Liver (tissue), 3 donors: ENCODE measurements at regions not wholly inside any gene's neighbourhood (a gene's known extent, or its start where the extent isn't known, plus 50 kb on each side); places are given as distances from the start of the nearest gene placed in this dataset.

Source experiments
- CTCF ChIP-seq: fragments of 150-350 bp; IDR thresholded peaks from 2 replicates; pipeline ENCODE4 v1.5.1; 2017; ENCODE audit warnings: improper control_type of control experiment, low read depth, low read length; ENCODE audit not compliant: missing input control
- JUND ChIP-seq, 2 donors: IDR thresholded peaks; 2 replicates each; pipeline ENCODE4 v1.6.1; 2016; ENCODE audit warnings: antibody characterized with exemption in 2 of 2
- MAX ChIP-seq: IDR thresholded peaks from 2 replicates; pipeline ENCODE4 v1.6.1; 2016; ENCODE audit warnings: antibody characterized with exemption
- RAD21 ChIP-seq, 2 donors: IDR thresholded peaks; 2 replicates each; pipeline ENCODE4 v1.6.1; 2016; ENCODE audit warnings: antibody characterized with exemption in 2 of 2, mild to moderate bottlenecking in 2 of 2
- TAF1 ChIP-seq: conservative IDR thresholded peaks from 2 replicates; pipeline ENCODE4 v1.6.1; 2016; ENCODE audit warnings: antibody characterized with exemption, mild to moderate bottlenecking
- YY1 ChIP-seq: IDR thresholded peaks from 2 replicates; pipeline ENCODE4 v1.6.1; 2016; ENCODE audit warnings: antibody characterized with exemption, mild to moderate bottlenecking
- donor health status: healthy.
- donor health status: healthy.

GRCh38 chr5:12102151-12102550 lies 197.9 kb upstream of the CTNND2 start:
- no peak for TF ChIP-seq YY1
- no peak for TF ChIP-seq TAF1
- no peak for TF ChIP-seq CTCF
- no peak for TF ChIP-seq RAD21 (IDR thresholded peaks at IDR 0.05)
- TF ChIP-seq MAX, result no peak
- TF ChIP-seq JUND (IDR thresholded peaks at IDR 0.05), result no peak
